HUES64 (cell line): ENCODE measurements at regions not wholly inside any gene's neighbourhood (a gene's known extent, or its start where the extent isn't known, plus 50 kb on each side); places are given as distances from the start of the nearest gene placed in this dataset.

Experiments
- H3K27ac ChIP-seq: 2 replicates; pipeline ENCODE4 v1.7.0; 2013; ENCODE audit warnings: low read depth, low read length, inconsistent platforms
- H3K27me3 ChIP-seq: 2 replicates; pipeline ENCODE4 v1.6.1; 2013; ENCODE audit warnings: mild to moderate bottlenecking, low read length; ENCODE audit not compliant: insufficient read depth
- H3K36me3 ChIP-seq: 2 replicates; pipeline ENCODE4 v1.6.1; 2013; ENCODE audit warnings: mild to moderate bottlenecking, low read length; ENCODE audit not compliant: insufficient read depth
- H3K4me1 ChIP-seq: 2 replicates; pipeline ENCODE4 v1.6.1; 2013; ENCODE audit warnings: mild to moderate bottlenecking, low read length, moderate library complexity; ENCODE audit not compliant: insufficient read depth
- H3K4me3 ChIP-seq: 2 replicates; pipeline ENCODE4 v1.5.1; 2013; ENCODE audit warnings: mild to moderate bottlenecking, low read length, moderate library complexity
- H3K9ac ChIP-seq: 2 replicates; pipeline ENCODE4 v1.6.1; 2013; ENCODE audit warnings: mild to moderate bottlenecking, low read depth, low read length
- H3K9me3 ChIP-seq: 2 replicates; pipeline ENCODE4 v1.6.1; 2013; ENCODE audit warnings: low read depth, low read length; ENCODE audit not compliant: insufficient read depth
- WGBS: fragments of 150-250, 120-280 bp; methylation state at CpG from one replicate; pipeline ENCODE4 v1.1.7; 2013; ENCODE audit warnings: missing lambda C conversion rate; 5-methylcytosine and 5-hydroxymethylcytosine counted together

DNA sequence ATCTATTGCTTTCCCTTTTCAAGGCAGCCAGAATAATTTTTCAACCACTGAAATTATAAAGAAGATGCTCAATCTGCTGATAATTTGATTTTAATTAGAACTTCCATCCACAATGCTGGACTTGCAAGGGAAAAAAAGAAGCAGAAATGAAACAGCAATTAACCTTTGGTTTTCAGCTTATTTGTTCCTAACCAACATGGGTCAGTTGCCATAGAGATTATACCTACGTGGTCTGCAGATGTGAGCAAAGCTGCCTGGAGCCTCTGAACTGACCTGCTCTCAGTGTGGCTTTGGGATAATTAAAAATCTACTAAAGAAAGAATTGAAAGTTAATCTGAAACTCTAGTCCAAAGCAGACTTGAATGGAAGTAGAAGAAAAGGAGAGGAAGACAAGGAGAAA is 195.7 kb upstream of the API5 start:
- WGBS: 74% methylated on average over 1 of the region's 1 CpG
- Histone ChIP-seq H3K27ac (no peak overlapping the region), H3K4me1 (no peaks in the 10 kb centered on the region), H3K9ac (no peak overlapping the region), H3K27me3 (no peaks in the 10 kb centered on the region), H3K36me3 (no peaks in the 10 kb centered on the region), H3K4me3 (no peak overlapping the region), H3K9me3 (0 out of 2 replicates have a peak, but pooled peaks cover 10% of the 10 kb centered on the region)

DNA sequence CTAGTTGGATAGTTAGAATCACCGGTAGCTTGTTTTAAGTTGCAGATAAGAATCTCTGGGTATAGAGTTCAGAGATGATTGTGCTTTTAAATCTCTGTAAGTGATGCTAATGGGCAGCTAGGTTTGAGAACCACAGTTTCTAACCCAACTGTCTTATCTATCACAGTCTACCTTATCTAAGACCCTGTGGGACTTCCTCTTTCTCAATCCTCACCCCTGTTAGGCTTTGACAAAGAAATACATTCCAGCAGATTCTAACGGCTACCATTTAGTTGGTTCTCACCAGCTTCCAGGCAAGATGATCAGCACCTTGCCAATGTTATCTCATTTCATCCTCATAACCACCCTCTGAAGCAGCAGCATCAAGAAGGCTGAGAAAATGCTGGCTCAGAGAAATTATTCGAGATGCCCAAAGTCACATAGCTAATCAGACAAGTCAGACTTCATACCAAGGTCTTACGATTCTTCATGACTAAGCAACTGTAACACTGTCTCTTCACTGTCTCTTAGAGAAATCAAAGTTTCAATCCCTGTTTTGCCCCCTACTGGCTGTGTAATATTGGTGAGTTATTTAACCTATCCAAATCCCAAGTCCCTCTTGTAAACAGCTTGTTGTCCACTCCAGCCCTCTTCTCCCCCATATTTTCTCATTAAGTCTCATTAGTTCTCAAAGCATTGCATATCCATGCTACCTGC is 192.4 kb upstream of the API5 start:
- Histone ChIP-seq H3K9ac (no peak overlapping the region), H3K4me3 (no peak overlapping the region), H3K36me3 (no peaks in the 10 kb centered on the region), H3K27me3 (no peaks in the 10 kb centered on the region), H3K27ac (no peak overlapping the region), H3K9me3 (0 out of 2 replicates have a peak, but pooled peaks cover 3% of the 10 kb centered on the region), H3K4me1 (no peaks in the 10 kb centered on the region)
- WGBS: 88% methylated on average over 4 of the region's 4 CpGs

DNA sequence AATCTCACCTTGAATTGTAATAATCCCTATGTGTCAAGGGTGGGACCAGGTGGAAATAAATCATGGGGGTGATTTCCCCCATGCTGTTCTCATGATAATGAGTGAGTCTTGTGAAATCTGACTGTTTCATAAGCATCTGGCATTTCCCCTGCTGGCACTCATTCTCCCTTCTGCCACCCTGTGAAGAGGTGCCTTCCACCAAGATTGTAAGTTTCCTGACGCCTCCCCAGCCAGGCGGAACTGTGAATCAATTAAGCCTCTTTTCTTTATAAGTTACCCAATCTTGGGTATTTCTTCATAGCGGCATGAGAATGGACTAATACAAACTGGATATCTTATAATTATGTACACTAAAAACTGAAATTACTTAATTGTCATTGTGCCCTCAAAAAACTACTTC is 189.2 kb upstream of the API5 start:
- H3K4me1 ChIP-seq: no peaks in the 10 kb centered on the region
- H3K36me3 ChIP-seq: no peaks in the 10 kb centered on the region
- 0 out of 2 replicates have a peak, but pooled peaks cover 3% of the 10 kb centered on the region for H3K9me3 ChIP-seq
- 89% methylated on average over 2 of the region's 3 CpGs for WGBS
- H3K27me3 ChIP-seq: no peaks in the 10 kb centered on the region
- no peak overlapping the region for H3K27ac ChIP-seq
- no peak overlapping the region for H3K4me3 ChIP-seq
- no peak overlapping the region for H3K9ac ChIP-seq

DNA sequence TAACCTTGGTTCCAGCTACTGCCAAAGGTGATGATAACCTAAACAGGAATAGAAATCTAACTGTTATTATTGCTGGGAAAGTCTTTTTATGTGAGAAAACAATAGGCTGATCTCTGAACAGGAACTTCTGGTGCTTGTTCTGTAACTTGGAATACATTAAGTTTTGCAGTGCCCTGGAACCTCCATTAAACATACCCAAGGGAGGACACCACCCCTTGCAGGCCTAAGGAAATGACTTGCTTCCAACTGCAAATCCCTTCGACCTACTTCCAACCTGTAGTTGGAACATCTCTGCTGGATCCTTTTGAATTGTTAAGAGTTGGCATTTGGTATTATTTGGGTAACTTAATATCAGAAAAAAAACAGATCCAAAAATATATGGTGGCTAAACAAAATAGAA is 188.4 kb upstream of the API5 start:
- 100% methylated on average over 1 of the region's 1 CpG for WGBS

DNA sequence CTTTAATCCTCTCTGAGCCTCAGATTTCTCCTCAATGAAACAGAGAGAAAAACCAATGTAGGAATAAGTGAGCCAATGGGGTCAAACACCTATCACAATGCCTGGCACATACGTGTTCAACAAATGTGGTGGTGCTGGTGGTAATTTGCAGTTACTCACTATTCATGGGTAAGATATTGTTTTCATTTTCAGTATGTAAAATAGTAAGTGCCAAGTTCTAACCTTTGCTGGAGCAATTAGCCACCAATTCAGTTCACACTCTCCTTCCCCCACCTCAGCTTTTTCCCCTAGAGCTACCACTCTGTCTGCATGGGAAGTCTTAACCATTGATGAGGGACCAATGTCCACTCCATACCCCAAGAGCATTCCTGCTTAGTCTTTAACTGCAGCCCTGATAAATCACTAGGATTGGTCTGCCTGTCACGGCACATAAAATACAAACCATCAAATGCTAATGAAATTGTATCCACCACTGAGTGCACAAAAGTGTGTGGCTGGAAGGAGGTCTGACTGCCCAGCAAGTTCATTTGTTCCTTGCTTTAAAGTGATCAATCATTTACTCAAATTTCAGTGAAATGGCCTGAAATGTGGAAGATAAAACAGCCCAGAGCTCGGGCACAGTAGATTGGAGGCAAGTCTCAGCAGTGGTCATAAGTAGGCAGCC is 187.4 kb upstream of the API5 start:
- no peaks in the 10 kb centered on the region for H3K36me3 ChIP-seq
- 85% methylated on average over 3 of the region's 3 CpGs for WGBS

More for the DNA sequence above, 188.4 kb upstream of the API5 start:
- no peak overlapping the region for H3K27ac ChIP-seq
- H3K4me3 ChIP-seq: no peak overlapping the region
- 0 out of 2 replicates have a peak, but pooled peaks cover 3% of the 10 kb centered on the region for H3K9me3 ChIP-seq
- H3K36me3 ChIP-seq: no peaks in the 10 kb centered on the region
- no peaks in the 10 kb centered on the region for H3K4me1 ChIP-seq
- no peaks in the 10 kb centered on the region for H3K27me3 ChIP-seq
- H3K9ac ChIP-seq: no peak overlapping the region

DNA sequence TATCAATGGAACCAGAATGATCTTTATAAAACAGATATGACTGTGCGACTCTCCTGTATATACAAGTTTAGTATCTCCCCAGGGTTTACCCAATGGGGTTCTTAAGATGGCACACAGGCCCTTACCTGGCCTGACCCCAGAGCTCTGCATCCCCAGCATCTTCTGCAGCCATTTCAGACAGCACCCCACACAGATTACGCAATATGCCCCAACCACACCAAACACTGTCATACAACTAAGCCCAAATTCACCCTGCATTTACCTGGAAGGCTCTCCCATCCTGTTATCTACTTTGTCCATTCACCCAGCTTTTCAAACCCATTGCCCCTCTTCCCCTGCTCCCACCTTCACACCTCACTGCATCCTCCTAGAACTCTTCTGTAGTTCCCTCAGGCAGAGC is 182.5 kb upstream of the API5 start:
- H3K4me1 ChIP-seq: no peaks in the 10 kb centered on the region
- H3K36me3 ChIP-seq: no peaks in the 10 kb centered on the region
- 95% methylated on average over 2 of the region's 2 CpGs for WGBS
- no peak overlapping the region for H3K27ac ChIP-seq
- no peaks in the 10 kb centered on the region for H3K27me3 ChIP-seq
- H3K4me3 ChIP-seq: no peak overlapping the region
- no peaks in the 10 kb centered on the region for H3K9me3 ChIP-seq
- H3K9ac ChIP-seq: no peak overlapping the region

More for the DNA sequence above, 187.4 kb upstream of the API5 start:
- H3K9ac ChIP-seq: no peak overlapping the region
- H3K4me1 ChIP-seq: no peaks in the 10 kb centered on the region
- H3K4me3 ChIP-seq: no peak overlapping the region
- H3K27me3 ChIP-seq: no peaks in the 10 kb centered on the region
- H3K27ac ChIP-seq: no peak overlapping the region
- 0 out of 2 replicates have a peak, but pooled peaks cover 3% of the 10 kb centered on the region for H3K9me3 ChIP-seq

DNA sequence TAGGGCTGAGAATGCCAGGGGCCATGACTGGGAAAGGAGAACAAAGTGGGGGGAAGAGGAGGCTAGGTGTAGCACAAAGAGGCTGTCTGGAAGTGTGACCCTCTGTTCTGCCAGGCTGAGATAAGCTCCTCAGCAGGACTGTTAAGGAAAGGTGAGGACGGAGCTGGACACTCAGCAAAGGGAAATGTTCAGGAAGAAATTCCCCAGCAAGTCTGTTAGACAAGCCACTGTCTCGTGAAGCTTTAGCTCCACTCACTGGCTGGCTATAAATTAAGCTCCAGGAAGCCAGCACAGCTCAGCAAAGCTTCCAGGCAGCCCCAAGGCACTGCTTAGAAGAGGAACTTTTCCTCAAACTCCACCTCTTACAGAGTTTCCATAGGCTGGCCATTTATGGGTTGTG is 181.2 kb upstream of the API5 start:
- WGBS: 53% methylated on average over 2 of the region's 2 CpGs

DNA sequence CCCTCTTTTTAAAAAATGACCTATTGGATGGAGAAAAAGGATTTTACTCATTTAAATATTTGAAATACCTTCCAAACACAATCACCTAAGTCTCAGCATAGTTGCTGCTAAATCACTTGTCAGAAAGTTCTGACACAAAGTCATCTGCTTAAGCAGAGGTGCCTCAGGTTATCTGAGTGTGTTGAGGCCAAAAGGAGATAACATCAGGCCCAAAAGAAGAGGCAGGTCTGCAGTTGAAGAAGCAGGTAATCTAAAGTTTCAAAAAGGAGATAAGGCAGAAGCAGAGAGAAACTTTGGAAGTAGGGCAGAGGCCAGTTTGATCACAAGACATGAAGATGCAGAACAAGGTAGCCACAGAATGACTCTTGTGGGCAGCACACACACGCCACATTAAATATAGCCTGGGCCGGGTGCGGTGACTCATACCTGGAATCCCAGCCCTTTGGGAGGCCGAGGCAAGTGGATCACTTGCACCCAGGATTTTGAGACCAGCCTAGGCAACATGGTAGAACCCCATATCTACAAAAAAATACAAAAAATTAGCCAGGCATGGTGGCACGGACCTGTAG is 175.7 kb upstream of the API5 start:
- H3K9ac ChIP-seq: no peak overlapping the region
- no peak overlapping the region for H3K4me3 ChIP-seq
- no peaks in the 10 kb centered on the region for H3K27me3 ChIP-seq
- WGBS: 92% methylated on average over 5 of the region's 5 CpGs
- H3K27ac ChIP-seq: no peak overlapping the region
- 0 out of 2 replicates have a peak, but pooled peaks cover 2% of the 10 kb centered on the region for H3K9me3 ChIP-seq
- no peaks in the 10 kb centered on the region for H3K36me3 ChIP-seq
- no peaks in the 10 kb centered on the region for H3K4me1 ChIP-seq

More for the DNA sequence above, 181.2 kb upstream of the API5 start:
- Histone ChIP-seq H3K4me3 (no peak overlapping the region), H3K36me3 (no peaks in the 10 kb centered on the region), H3K27me3 (no peaks in the 10 kb centered on the region), H3K9me3 (no peaks in the 10 kb centered on the region), H3K9ac (no peak overlapping the region), H3K27ac (no peak overlapping the region), H3K4me1 (no peaks in the 10 kb centered on the region)

DNA sequence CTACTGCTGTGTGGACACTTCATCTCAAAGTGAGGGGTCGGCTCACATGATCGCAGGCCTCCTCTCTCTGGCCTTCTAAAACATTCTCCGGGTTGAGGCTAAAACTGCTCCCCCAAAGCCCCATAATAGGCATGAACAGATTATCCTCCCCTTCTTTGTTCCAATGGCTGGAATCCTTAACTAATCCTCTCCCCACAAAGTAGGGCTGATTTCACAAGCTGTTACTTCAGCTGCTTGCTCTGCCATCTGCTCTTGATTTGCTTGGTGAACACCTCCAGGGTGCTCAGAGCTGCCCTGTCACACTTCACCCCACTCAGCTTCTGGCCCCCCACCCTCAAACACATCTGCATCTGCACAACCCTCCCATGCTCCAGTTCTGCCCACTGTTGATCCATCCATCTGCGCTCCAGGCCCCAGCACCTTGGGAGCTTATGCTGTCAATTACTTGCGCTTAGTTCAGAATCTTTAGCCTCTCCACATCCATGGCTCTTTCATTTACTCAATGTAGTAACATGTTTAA is 173.1 kb upstream of the API5 start:
- Histone ChIP-seq H3K9ac (no peak overlapping the region), H3K27ac (no peak overlapping the region)
- 96% methylated on average over 5 of the region's 5 CpGs for WGBS

DNA sequence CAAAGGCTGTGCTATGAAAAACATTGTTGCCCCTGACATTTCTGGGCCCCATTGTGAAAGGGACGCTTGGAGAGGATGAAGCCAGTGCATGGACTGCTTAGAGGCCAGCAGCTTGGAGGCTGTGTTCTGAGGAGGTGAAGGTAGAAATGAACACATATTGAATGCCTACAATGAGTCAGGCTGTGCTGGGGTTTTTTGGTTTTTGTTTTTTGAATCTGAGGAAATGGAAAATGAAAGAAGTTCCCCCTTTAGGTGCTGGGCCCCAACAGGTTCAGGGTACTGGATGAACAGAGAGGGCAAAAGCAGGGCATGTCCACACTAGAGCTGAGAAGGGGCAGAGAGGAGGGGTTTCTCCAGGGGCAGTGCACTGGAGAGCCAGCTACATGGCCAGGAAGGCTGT is 166.1 kb upstream of the API5 start:
- no peaks in the 10 kb centered on the region for H3K36me3 ChIP-seq
- H3K27ac ChIP-seq: no peak overlapping the region
- H3K9ac ChIP-seq: no peak overlapping the region
- peaks cover 6% of the 10 kb centered on the region; the same call in 1 of the 2 replicates for H3K9me3 ChIP-seq
- H3K4me1 ChIP-seq: no peaks in the 10 kb centered on the region
- 83% methylated on average over 1 of the region's 1 CpG for WGBS
- no peak overlapping the region for H3K4me3 ChIP-seq
- H3K27me3 ChIP-seq: no peaks in the 10 kb centered on the region

More for the DNA sequence above, 173.1 kb upstream of the API5 start:
- Histone ChIP-seq H3K9me3 (peaks cover 7% of the 10 kb centered on the region; the same call in 1 of the 2 replicates), H3K27me3 (no peaks in the 10 kb centered on the region), H3K4me1 (no peaks in the 10 kb centered on the region), H3K4me3 (no peak overlapping the region), H3K36me3 (no peaks in the 10 kb centered on the region)

DNA sequence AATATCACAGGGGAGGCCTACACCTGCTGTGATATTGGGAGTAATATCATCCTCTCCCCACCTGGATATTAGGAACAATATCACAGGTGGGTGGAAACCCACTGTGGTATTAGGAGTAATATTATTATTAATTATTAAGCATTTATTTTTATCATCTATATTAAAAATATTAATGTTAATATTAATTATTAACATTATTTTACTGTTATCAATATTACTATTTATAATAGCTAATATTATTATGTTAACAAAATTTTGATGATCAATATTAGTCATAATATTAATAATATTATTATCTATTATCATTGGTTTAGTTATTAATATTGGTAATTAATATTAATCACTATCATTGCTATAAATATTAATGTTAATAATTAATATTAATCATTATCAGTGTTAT is 161.1 kb upstream of the API5 start:
- H3K9ac ChIP-seq: no peak overlapping the region
- H3K9me3 ChIP-seq: no peaks in the 10 kb centered on the region
- H3K4me1 ChIP-seq: no peaks in the 10 kb centered on the region

More for the DNA sequence above, 161.1 kb upstream of the API5 start:
- no peaks in the 10 kb centered on the region for H3K36me3 ChIP-seq
- no peak overlapping the region for H3K4me3 ChIP-seq
- H3K27ac ChIP-seq: no peak overlapping the region
- H3K27me3 ChIP-seq: no peaks in the 10 kb centered on the region
